Panc1 (cell line): ENCODE measurements at regions not wholly inside any gene's neighbourhood (a gene's known extent, or its start where the extent isn't known, plus 50 kb on each side); places are given as distances from the start of the nearest gene placed in this dataset.

Source experiments
- ATAC-seq: fragments of 200-7000 bp; cut with Tn5 transposase; 2 replicates; pipeline ENCODE4 v1.9.1; 2020; ENCODE audit warnings: mild to moderate bottlenecking, moderate library complexity
- BruUV-seq: library from RNA; stranded (reverse); fragments of 400-500 nt; replicated peaks from 2 replicates; lab custom pipeline; 2021; lab: Mats Ljungman, UMichigan
- CTCF ChIA-PET: fragments of 300-600 bp; sonication (Branson Sonifier 250); formaldehyde crosslinking; loops from one replicate; lab custom pipeline; 2022; ENCODE audit warnings: antibody characterized with exemption; lab: Charles Lee
- POLR2A ChIA-PET: fragments of 300-600 bp; sonication (Branson Sonifier 250); formaldehyde crosslinking; loops from one replicate; lab custom pipeline; 2022; ENCODE audit warnings: antibody characterized with exemption; lab: Charles Lee
- DNase-seq: peaks from one replicate; pipeline ENCODE4 v3.0.0-alpha.2; 2010; ENCODE audit warnings: low read depth, low spot score
- H3K27ac ChIP-seq: 2 replicates; pipeline ENCODE4 v1.5.1; 2011; ENCODE audit warnings: mild to moderate bottlenecking, low read length, inconsistent platforms
- H3K27me3 ChIP-seq: fragments of 200-500 bp; sonication (Bioruptor generic); 2 replicates; pipeline ENCODE4 v1.6.0; 2014; ENCODE audit warnings: low read length, inconsistent platforms; ENCODE audit not compliant: control insufficient read depth, insufficient read depth
- H3K36me3 ChIP-seq: fragments of 200-500 bp; sonication (Bioruptor generic); 2 replicates; pipeline ENCODE4 v1.5.1; 2014; ENCODE audit warnings: inconsistent platforms, mild to moderate bottlenecking, low read length, moderate library complexity; ENCODE audit not compliant: control insufficient read depth, insufficient read depth
- H3K4me1 ChIP-seq: 2 replicates; pipeline ENCODE4 v1.5.1; 2011; ENCODE audit warnings: inconsistent platforms, mild to moderate bottlenecking, low read length, moderate library complexity; ENCODE audit not compliant: control insufficient read depth, insufficient read depth
- H3K4me3 ChIP-seq, 2 experiments: 2 replicates each; pipeline ENCODE4 v1.5.1; 2011 to 2012; ENCODE audit warnings: low read depth in 2 of 2, low read length in 2 of 2, mild to moderate bottlenecking in 2 of 2, inconsistent platforms in 1 of 2, moderate library complexity in 1 of 2
- H3K9me3 ChIP-seq: fragments of 200-500 bp; sonication (Bioruptor generic); 2 replicates; pipeline ENCODE4 v1.5.1; 2014; ENCODE audit warnings: low read depth, mild to moderate bottlenecking, inconsistent platforms, low read length, moderate library complexity; ENCODE audit not compliant: control insufficient read depth, insufficient read depth
- POLR2AphosphoS5 ChIP-seq: IDR thresholded peaks from 2 replicates; pipeline ENCODE4 v1.6.1; 2012; ENCODE audit warnings: mild to moderate bottlenecking, low read depth, low read length, moderate library complexity
- SIN3A ChIP-seq: IDR thresholded peaks from 2 replicates; pipeline ENCODE4 v1.6.1; 2012; ENCODE audit warnings: low read depth, mild to moderate bottlenecking, low read length, moderate library complexity, borderline replicate concordance; ENCODE audit not compliant: insufficient read depth
- TCF7L2 ChIP-seq: IDR thresholded peaks from 2 replicates; pipeline ENCODE4 v1.6.1; 2011; ENCODE audit warnings: mild to moderate bottlenecking, low read depth, low read length, inconsistent platforms
- in situ Hi-C: cut with HindIII; loops from 2 replicates; pipeline ENCODE4 v1.10.0; 2016; ENCODE audit warnings: low sequenced_read_pairs, low pct_unique_long_range_greater_than_20kb
- intact Hi-C: fragments of 100-400 bp; cut with micrococcal nuclease; formaldehyde crosslinking; loops from one replicate; pipeline ENCODE4 v1.10.0; 2022; ENCODE audit not compliant: unreplicated experiment
- TF ChIP-seq, protein P1 (sequence below): fragments of 450-650 bp; IDR thresholded peaks from 2 replicates; pipeline ENCODE4 v1.5.1; 2017; ENCODE audit warnings: mild to moderate bottlenecking
- TF ChIP-seq, protein P2 (sequence below), 2 experiments: IDR thresholded peaks; 2 replicates each; pipeline ENCODE4 v1.6.1; 2011 to 2012; ENCODE audit warnings: low read depth in 2 of 2, control low read depth in 1 of 2, low read length in 1 of 2, mild to moderate bottlenecking in 1 of 2, moderate library complexity in 1 of 2; ENCODE audit not compliant: insufficient read depth in 1 of 2

DNA sequence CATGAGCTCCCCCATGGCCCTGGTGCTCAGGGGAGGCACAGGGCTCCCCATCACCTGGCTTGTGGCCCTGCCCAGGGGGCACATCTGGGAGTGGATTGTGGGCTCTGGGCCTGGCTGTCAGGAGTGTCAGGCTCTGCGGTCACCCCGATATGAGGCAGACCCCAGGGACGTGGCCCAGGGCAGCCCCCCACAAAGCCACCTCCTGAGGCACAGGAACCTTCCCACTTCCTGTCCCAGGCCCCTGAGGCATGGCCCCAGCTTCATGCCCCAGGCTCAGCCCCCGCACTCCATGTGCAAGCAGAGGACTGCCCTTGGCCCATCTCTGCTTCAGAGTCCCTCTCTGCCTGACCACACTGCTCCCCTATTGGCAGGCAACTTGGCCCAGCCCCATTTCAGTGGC lies 160.3 kb downstream of the PCTP start:
- Histone ChIP-seq H3K9me3 (no peaks in the 10 kb centered on the region), H3K36me3 (no peaks in the 10 kb centered on the region), H3K4me3 (no peak overlapping the region), H3K27ac (no peak overlapping the region), H3K4me1 (no peaks in the 10 kb centered on the region), H3K27me3 (no peaks in the 10 kb centered on the region)
- POLR2A ChIA-PET: no interaction called here
- in situ Hi-C loops: no loop called here
- no peak for DNase-seq
- CTCF ChIA-PET: no interaction called here
- no TSS peak for BruUV-seq
- ATAC-seq: no peak
- intact Hi-C loops: no loop called here
- TF ChIP-seq, protein P1, sequence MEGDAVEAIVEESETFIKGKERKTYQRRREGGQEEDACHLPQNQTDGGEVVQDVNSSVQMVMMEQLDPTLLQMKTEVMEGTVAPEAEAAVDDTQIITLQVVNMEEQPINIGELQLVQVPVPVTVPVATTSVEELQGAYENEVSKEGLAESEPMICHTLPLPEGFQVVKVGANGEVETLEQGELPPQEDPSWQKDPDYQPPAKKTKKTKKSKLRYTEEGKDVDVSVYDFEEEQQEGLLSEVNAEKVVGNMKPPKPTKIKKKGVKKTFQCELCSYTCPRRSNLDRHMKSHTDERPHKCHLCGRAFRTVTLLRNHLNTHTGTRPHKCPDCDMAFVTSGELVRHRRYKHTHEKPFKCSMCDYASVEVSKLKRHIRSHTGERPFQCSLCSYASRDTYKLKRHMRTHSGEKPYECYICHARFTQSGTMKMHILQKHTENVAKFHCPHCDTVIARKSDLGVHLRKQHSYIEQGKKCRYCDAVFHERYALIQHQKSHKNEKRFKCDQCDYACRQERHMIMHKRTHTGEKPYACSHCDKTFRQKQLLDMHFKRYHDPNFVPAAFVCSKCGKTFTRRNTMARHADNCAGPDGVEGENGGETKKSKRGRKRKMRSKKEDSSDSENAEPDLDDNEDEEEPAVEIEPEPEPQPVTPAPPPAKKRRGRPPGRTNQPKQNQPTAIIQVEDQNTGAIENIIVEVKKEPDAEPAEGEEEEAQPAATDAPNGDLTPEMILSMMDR: no peak
- no peak for TF ChIP-seq TCF7L2

DNA sequence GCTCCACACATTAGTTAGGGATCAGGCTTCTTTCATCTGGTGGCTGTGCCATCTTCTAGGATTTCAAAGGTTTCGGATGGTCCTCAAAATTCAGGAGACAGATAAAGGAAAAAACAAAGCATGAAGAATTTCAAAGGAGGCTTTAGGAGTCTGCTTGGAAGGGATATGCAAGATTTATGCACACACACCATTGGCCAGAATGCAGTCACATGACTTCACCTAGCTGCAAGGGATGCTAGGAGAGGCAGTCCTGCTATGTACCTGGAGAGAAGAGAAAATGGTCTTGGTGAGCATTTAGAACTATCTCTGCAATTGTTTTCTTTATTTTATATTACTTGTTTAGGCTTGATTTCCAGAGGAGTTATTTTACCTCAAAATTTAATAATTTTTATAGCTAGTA lies 174.6 kb downstream of the PCTP start:
- DNase-seq (no peak), ATAC-seq (no peak)
- H3K27ac ChIP-seq: no peak overlapping the region
- in situ Hi-C loops: no loop called here
- no peaks in the 10 kb centered on the region for H3K27me3 ChIP-seq
- H3K9me3 ChIP-seq: no peaks in the 10 kb centered on the region
- intact Hi-C loops: no loop called here
- no peaks in the 10 kb centered on the region for H3K36me3 ChIP-seq
- BruUV-seq: no TSS peak
- no peak overlapping the region for H3K4me3 ChIP-seq
- H3K4me1 ChIP-seq: no peaks in the 10 kb centered on the region
- POLR2A ChIA-PET: no interaction called here
- CTCF ChIA-PET: no interaction called here
- no peak for TF ChIP-seq TCF7L2
- TF ChIP-seq, protein P2, sequence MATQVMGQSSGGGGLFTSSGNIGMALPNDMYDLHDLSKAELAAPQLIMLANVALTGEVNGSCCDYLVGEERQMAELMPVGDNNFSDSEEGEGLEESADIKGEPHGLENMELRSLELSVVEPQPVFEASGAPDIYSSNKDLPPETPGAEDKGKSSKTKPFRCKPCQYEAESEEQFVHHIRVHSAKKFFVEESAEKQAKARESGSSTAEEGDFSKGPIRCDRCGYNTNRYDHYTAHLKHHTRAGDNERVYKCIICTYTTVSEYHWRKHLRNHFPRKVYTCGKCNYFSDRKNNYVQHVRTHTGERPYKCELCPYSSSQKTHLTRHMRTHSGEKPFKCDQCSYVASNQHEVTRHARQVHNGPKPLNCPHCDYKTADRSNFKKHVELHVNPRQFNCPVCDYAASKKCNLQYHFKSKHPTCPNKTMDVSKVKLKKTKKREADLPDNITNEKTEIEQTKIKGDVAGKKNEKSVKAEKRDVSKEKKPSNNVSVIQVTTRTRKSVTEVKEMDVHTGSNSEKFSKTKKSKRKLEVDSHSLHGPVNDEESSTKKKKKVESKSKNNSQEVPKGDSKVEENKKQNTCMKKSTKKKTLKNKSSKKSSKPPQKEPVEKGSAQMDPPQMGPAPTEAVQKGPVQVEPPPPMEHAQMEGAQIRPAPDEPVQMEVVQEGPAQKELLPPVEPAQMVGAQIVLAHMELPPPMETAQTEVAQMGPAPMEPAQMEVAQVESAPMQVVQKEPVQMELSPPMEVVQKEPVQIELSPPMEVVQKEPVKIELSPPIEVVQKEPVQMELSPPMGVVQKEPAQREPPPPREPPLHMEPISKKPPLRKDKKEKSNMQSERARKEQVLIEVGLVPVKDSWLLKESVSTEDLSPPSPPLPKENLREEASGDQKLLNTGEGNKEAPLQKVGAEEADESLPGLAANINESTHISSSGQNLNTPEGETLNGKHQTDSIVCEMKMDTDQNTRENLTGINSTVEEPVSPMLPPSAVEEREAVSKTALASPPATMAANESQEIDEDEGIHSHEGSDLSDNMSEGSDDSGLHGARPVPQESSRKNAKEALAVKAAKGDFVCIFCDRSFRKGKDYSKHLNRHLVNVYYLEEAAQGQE (IDR thresholded peaks at IDR 0.05; ENCODE audit: insufficient read depth in 1 of 2, low read depth in 2 of 2, low read length in 1 of 2): no peak
- TF ChIP-seq SIN3A: no peak
- TF ChIP-seq, protein P1: no peak
- TF ChIP-seq POLR2AphosphoS5: no peak
